DMS153 treated with DMSO at 0.1 percent for 48 hours (cell line): ENCODE measurements at regions not wholly inside any gene's neighbourhood (a gene's known extent, or its start where the extent isn't known, plus 50 kb on each side); places are given as distances from the start of the nearest gene placed in this dataset.
A peak's percentile ranks its signal among the peaks of the same experiment; 100 is the strongest.

ENCODE experiments used
- DNase-seq: peaks from one replicate; lab custom pipeline; 2025; ENCODE audit not compliant: unreplicated experiment; lab: John Stamatoyannopoulos, UW

DNA sequence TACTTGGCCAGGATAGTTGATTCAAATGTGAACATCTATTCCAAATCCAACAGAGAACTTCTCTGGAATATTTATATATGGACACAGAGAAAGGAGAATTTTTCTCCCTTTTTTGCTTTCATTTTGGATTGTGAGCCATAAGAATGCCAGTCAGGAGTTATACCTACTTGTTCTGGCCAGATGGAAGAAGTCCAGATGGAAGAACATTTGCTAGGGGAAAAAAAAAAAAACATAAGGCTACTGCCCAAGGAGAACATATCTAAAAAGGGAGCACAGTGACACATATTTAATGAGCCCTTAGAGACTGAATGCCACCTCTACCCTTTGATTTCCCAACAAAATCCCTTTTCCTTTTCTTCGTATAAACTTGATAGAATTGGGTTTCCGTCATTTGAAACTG, 61.7 kb upstream of the PPP2R2B start:
- no peak for DNase-seq

DNA sequence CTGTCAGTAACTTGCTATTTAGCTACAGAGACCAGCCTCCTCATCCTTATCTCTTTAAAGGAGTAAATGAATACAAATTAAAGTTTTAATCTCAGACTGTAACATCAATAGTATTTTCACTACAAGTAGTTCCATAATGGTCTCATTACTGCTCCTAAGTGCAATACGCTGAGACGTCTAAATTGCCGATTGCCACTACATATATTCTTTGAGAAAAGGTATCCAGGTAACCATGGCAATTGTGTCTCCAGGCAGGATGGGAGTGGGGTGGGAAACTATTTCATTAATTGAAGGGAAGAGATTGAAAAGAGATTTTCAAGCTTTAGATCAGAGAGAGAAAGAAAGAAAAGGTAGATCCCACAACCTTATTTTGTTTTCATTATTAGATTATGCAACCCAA, 65.5 kb upstream of the PPP2R2B start:
- DNase-seq: no peak

DNA sequence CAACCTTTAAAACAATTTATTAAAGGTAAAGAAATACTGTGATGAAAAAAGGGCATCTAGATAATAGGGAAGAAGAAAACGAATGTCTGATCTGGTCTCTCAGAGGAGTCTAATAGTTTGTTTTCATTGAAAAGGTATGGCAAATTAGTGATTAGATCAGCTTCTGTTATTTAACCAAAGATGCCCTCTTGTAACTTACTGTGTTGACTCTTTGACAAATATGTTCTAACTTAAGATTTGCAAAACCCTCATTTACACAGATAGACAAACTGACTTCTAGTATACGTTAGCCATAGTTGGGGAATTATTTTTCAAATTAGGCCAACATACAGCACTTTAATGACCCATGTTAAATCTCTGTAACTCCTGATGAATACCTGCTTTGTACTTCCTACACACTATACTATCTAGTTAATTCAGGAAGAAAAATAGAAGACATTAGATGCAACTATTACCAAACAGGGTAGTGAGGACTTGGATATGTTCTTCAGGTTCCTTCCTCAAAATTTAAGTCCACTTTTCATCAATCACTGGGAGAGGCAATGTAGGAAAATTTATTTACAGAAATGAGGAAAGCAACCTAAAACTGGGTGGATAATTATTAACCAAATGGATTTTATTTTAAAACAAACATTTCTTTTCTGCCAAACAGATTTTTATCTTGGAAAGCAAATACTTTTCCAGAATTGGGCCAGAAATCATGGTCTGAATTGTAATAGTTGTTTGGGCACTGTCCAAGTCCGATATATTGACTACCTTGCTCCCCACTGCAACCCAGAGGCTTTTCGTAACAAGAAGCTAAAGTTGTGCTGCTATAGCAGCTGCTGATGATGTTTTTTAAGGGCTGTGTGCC, 66.4 kb upstream of the PPP2R2B start:
- no peak for DNase-seq

DNA sequence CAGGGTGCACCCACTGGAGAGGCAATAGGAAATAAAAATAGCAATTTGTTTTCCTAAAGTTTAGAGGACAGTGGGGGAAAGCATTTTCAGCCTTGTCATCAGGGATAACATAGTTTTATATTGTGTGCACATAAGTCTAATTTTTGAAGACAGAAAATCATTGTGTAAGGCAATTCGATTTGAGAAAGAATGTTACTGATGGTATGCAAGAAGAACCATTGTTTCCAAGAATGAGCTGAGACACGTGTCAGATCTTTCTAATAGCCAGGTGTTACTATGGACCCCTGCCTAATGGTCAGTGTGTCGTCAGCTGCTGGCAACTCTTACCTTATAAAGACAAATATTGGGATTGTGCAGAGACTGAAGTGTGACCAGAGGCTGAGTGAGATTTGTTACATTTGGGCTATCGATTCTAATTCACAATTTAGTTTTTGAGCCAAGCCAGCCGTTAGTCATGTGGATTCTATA, 67.1 kb upstream of the PPP2R2B start:
- no peak for DNase-seq

DNA sequence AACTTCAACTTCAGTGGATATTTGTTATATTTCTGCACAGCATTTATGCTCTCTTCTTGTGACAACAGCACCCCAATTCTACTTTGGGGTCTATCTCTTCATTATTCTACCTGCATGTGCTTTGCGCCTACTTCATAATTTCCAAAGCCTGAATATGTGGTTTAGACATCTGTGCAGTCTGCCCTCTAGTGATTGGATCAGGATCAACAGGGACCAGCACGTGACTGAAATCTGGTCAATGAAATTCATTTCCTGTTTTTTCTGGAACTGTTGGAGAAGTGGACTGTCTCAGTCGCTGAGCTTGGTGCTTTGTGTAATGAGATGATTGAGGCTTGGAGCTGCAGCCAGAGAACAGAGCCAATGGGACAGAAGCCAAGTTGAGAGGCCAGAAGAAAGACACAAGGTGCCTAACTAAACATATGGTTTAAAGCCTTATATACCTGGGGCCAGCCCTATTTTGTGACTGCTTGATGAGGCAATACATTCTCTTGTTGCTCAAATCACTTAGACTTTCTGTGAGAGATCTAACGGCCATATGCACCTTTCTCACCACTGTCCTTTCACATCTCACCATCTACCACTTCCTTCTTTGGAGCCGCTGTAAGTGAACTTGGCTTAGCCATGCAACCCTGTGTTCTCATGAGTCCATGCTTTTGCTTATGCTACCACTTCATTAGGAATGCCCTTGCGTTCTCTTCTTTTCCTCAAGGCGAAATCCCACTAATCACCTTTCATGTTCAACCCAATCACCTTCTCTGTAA, 68.8 kb upstream of the PPP2R2B start:
- DNase-seq: no peak

DNA sequence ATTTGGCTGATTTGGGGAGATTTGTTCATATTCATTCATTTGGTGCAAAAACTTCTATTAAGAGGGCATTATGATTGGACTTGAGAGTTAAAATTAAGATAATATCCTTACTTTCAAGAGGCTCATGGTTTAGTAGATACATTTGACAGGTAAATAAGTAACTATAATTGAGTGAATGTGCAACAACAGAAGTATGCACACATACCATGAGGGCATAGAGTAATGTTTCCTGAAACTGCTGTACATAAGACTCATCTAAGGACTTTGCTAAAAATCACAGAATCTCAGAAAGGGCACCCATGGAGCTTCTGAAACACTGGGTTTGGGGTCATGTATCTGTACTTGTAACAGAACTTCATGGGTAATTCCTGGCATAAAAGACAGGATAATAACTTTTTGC, 70.1 kb upstream of the PPP2R2B start:
- DNase-seq: no peak

DNA sequence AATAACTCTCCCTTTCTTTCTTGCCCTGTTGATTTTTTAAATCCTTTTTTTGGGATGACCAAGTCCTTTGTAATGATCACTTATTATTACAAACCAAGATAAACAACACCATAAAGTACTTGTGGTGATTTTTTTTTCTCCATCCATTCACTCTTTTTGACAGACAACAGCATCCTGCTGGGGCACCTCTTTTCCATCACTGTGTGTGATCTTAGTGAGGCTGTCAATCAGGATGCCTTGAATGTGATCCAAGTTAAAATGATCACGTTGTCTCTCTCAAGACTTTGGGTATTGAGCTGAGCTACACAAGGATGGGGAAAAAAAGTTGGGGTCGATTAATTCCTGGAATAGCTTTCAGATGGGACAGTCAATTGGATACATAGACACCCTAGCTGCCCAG, 73.6 kb upstream of the PPP2R2B start:
- DNase-seq: no peak

DNA sequence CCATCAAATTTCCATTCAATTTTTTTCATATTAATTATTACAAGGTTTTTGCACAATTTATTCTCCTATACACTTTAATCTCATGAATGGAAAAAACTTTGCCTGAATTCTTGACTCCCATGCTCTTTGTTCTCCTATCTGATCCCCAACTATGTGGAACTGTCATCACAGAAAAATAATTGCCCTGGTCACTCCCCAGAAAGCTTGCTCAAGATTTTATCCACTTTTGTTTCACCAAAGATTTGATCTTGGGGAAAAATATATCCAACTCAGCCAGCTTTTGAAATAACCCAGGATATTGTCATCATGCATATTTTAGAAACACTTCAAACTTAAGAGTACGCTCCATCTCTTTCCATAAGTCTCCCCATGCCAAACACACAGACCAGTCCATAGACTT, 77.7 kb upstream of the PPP2R2B start:
- DNase-seq: no peak

DNA sequence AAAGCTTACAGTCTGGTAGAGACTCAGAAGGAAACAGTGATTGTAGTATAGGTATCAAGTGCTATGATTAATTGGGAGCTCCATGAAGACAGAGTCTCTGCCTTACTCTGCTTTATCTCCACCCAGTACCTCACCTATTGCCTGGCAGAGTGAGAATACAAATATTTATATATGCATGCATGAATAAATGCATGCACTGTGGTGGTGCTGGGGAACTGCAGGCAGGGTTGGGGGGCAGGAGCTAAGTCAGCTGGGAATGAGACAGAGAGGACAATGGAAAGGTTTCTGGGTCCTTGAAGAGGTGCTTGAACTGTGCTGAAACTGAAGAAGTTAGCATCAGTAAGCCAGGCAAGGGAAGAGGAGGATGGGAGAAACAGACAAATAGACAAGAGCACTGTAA, 80.8 kb upstream of the PPP2R2B start:
- no peak for DNase-seq

DNA sequence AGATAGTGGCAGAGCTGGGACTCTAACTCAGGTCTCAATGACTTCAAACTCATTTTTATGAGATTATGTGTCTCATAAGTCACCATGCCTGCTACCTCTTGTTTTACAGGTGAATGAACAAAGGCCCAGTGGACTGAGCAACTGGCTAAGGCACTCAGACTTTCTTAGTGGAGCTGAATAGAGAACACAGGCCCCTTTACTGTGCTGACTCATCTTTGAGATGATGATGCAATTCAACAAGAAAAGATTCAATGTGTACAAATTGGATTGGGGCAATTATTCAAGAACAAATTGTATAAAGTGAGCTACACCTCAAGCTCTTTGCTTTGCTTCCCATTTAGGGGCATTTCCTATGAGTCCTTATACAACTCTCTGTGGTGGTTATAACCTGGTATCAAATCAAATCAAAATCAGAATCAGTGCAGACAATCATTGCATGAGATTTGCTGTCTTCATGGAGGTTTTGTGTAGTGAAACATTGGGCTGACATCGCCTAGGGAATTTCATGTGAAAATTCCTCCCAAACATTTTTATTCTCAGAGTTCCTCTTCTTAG, 84.3 kb upstream of the PPP2R2B start:
- no peak for DNase-seq

DNA sequence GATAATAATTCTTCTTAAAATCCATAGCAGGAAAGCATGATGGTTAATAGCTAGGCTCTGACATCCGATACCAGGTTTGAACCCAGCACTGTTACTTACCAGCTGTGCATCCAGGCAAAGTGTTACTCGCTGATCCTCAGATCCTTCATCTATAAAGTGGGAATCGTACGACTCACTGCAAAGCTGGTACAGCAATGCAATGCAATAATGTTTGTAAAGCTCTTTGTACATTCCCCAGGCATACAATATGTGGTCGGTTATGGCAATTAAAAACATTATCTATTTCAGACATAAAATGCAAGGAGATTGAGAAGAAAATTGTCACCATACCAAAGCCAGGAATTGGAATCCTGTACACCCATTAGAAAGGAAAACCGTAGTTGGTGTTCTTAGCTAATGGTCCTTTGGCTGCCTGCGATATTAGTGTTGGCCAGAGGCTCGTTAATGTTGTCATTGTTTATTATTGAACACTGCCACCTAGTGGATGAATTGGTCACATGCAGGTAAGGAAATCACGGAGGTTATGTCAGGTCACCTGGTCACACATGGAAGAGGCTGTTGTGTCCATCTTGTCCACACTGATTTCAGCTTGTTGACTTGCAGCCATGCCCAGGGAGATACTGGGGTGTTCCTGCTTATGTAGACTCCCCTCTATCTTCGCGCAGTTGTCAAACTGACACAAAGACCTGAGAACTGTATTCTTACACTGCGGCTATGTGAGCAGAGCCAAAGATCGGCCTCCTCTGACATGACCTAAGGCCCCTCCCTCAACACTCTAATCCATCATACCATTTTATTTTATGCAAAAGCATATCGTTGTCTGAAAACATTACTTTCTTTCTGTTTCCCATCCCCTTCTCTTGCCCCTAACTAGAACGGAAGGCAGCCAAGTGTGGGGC, 87.5 kb upstream of the PPP2R2B start:
- peak; percentile 47 for DNase-seq

DNA sequence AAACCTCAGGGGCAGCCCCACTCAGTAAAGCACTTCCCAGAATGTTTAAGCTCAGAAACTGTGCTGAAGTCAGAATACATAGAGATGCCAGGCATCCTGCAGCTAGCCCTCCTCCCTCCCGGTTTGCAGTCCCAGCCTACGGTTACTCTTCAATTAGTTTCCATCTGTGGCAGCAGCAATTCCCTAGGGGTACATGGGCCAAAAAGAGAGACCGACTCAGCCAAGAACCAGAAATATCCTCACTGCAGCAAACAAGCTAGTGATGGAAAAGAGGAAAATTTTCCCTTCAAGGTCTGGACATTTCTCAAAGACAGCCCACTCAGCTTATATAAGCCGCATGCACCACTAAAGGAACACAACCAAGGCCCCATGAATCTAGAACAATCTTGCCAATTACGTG, 89.1 kb upstream of the PPP2R2B start:
- DNase-seq: no peak

DNA sequence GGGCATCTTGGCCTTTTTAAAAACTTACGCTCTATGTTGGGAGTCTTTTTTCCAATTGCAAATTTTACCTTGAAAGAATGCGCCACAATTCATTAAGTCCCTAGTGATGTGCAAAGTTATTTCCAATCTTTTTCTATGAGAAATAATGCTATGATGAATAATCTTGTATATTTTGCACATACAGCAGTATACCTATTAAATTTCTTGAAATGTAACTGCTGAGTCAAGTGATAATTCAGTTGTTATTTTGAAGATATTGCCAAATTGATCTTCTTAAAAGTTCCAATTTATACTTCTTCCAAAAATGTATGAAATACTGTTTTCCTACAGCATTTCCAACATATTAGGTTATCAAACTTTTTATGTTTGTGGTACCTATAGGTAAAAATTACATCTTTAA, 92.8 kb upstream of the PPP2R2B start:
- DNase-seq: no peak

DNA sequence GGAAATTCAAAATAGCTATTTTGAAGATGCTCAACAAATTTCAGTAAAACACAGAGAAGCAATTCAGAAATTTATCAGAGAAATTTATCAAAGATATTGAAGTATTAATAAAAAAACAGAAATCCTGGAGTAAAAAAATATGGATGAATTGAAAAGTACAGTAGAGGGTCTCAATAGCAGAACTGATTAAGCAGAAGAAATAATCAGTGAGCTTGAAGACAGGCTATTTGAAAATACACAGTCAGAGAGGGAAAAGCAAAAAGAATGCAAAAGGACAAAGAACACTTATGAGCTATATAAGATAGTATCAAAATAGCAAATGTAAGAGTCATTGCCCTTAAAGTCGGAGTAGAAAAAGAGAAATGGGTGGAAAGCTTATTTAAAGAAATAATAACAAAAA, 107.9 kb upstream of the PPP2R2B start:
- no peak for DNase-seq

DNA sequence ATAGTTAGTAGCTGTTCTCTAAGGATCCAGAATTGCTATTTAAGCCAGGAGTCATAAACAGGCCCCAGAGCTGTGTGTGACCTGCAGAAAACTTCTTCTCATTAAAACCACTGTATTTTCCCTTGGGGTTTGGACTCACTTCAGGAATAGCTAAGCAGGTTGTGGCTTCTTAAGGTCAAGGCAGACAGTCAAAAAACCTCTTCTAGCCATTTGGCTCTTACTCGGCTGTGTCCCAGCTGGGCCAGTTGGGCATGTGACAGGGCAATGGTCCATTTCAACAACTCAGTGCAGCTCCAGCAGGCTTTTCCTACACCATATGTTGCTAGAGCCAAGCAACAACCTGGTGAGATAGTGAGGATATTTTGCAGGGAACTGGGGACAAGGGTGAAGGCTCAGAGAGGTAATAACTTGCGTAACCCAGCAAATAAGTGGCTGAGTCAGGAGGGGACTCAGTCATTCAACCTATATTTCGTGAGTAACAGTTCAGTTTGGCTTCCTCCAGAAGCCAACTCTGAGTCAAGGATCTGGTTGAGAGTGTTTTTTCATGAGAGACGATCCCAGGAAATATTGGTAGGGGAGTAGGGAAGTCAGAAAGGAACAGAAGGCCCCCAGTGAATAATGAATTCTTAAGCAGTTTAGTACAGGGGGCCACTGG, 115.4 kb upstream of the PPP2R2B start:
- DNase-seq: no peak

DNA sequence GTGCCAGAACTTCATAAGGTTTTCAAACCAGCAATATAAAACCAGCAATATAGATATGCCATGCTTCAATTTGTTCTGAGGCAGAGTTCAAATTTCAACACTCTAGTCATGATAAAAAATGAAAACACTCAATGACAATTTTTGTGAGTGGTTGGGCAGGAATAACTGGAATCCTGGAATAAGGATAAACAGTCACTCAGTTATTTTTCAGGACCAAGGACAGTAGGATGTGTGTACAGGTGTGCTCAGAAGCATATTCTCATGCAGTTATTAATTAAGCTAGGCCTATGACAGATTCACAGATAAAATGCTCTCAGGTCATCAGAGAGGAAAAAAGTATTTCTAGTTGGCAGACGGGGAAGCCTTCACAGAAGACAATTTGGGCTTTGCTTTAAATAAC, 117.3 kb upstream of the PPP2R2B start:
- no peak for DNase-seq

DNA sequence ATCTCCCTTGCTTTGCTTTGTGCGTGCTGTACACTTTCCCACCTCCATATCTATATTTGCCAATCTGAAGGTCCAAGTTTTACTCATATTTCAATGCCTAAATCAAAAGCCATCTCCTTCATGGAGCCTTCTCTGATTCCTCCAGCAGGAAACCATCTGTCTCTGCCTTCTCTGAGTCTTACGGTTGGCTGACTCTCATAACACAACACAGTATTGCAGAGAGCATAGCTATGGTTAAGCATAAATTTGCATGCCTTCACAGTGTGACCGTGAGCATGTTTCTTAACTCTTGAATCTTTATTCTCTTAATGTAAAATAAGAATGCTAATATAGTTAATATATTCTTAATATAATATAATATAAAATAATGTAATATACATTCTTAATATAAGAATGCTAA, 136.8 kb upstream of the PPP2R2B start:
- DNase-seq: no peak

DNA sequence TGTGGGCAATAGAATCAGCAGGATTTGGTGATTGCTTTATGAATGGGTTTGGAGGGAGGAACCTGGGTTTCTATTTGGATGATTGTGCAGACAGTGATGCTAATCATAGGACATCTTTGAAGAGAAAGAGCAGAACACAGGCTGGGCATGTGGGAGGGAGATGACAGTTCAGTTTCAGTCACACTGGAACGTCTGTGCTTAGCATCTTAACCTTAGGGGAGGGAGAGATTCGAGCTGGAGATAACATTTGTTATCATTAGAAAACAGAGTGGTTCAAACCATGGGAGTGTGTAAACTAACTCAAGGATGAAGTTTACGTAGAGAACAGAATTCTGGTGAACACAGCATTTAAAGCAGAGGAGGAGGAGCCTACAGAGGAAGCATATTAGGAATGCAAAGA, 138.6 kb upstream of the PPP2R2B start:
- DNase-seq: no peak

DNA sequence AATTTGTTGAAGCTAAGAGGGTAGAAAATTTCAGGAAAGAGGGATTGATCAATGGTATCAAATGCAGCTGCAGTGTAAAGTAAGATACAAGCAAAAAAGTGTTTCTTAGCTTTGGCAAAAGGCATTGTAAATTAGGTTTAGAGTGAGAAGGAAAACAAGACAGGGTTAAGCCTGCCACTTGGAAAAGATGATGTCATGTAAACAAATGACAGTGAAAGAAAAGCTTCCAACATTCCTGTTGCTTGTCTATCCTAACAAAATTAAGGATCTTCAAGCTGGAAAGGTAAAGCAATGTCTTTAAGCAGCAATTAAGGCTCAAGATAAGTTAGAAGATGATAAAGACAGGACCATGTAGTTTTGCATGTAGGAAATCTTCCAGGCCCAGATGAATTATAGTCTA, 139.1 kb upstream of the PPP2R2B start:
- DNase-seq: no peak

DNA sequence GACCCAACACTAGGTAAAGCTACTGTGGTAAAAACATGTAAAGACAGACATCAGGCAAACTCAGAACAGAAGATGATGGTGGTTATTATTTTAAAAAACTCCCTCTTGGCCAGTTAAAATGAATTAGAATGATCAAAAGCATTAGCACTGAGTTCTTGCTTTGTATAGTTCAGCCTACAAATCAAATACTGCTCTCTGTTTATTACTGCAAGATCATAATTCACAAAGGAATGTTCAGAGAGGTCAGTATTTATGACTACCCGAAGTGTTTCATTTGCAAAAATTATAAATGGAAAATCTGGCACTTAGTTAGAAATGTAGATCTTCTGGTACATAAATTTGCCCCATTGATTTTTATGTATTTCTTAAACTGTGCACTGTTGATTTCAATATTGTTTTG, 140.3 kb upstream of the PPP2R2B start:
- DNase-seq: no peak
